Activated CD8-positive, alpha-beta memory T cell treated with anti-CD3 and anti-CD28 coated beads, Interleukin-2, amount 10 ng/mL, durations not matched to agents 7 days and 5 days (primary cell): ENCODE measurements at regions not wholly inside any gene's neighbourhood (a gene's known extent, or its start where the extent isn't known, plus 50 kb on each side); places are given as distances from the start of the nearest gene placed in this dataset.

Experiments
- ATAC-seq: fragments of 150-1000 bp; cut with Tn5 transposase; one replicate; pipeline ENCODE4 v1.10.0; 2021; ENCODE audit warnings: moderate library complexity
- CTCF ChIA-PET: fragments of 350-600 bp; sonication (Branson Sonifier 250); formaldehyde crosslinking; loops from one replicate; lab custom pipeline; 2021; ENCODE audit warnings: antibody characterized with exemption; lab: Charles Lee
- DNase-seq: peaks from one replicate; pipeline ENCODE4 v3.0.0-alpha.2; 2020
- H3K27ac Mint-ChIP-seq: one replicate; pipeline ENCODE4 v1.8.0; 2021; ENCODE audit warnings: mild to moderate bottlenecking, mixed read lengths
- H3K27me3 Mint-ChIP-seq: one replicate; pipeline ENCODE4 v1.8.0; 2021; ENCODE audit warnings: mixed read lengths
- H3K36me3 Mint-ChIP-seq: one replicate; pipeline ENCODE4 v1.8.0; 2021; ENCODE audit warnings: mild to moderate bottlenecking, mixed read lengths
- H3K4me1 Mint-ChIP-seq: one replicate; pipeline ENCODE4 v1.8.0; 2021; ENCODE audit warnings: mixed read lengths
- H3K4me3 Mint-ChIP-seq: one replicate; pipeline ENCODE4 v1.8.0; 2021; ENCODE audit warnings: mild to moderate bottlenecking, moderate library complexity, mixed read lengths
- H3K9me3 Mint-ChIP-seq: one replicate; pipeline ENCODE4 v1.8.0; 2022; ENCODE audit warnings: low read depth, mixed read lengths

- H3K36me3 Mint-ChIP-seq, result no peaks in the 10 kb centered on the region
- H3K9me3 Mint-ChIP-seq, result no peaks in the 10 kb centered on the region
- H3K4me1 Mint-ChIP-seq, result no peaks in the 10 kb centered on the region
- DNase-seq (no peak), ATAC-seq (no peak)
- H3K4me3 Mint-ChIP-seq, result no peak overlapping the region
- H3K27me3 Mint-ChIP-seq, result no peaks in the 10 kb centered on the region
- H3K27ac Mint-ChIP-seq, result no peak overlapping the region
- CTCF ChIA-PET, result no interaction called here
These were observed 230.0 kb upstream of the EGLN3 start for GRCh38 chr14:34180869-34181268.

GRCh38 chr14:34180434-34180833, 229.6 kb upstream of the EGLN3 start:
- Mint-ChIP-seq H3K36me3 (no peaks in the 10 kb centered on the region), H3K4me3 (no peak overlapping the region), H3K27ac (no peak overlapping the region), H3K27me3 (no peaks in the 10 kb centered on the region), H3K9me3 (no peaks in the 10 kb centered on the region), H3K4me1 (no peaks in the 10 kb centered on the region)
- CTCF ChIA-PET, result no interaction called here
- DNase-seq (no peak), ATAC-seq (no peak)

DNA sequence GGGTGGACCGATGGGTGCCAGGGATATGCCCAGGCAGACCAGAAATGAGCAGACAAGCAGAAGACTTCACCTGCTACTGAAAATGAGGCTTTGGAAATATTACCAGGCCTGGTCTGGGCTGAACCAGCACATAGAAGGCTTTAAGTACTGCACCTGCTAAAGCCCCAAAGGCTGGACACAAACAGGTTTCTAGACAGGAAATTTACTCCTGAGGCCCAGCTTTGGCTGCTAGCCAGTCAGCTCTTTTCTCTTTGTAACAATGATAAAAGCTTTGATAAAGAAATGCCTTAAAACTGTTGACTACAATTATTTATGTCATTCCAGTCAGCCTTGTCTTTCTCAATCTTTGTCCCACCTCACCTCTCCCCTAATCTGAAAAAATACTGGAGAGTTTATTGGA, 228.9 kb upstream of the EGLN3 start:
- H3K27me3 Mint-ChIP-seq, result no peaks in the 10 kb centered on the region
- no peak overlapping the region for H3K4me3 Mint-ChIP-seq
- H3K27ac Mint-ChIP-seq, result no peak overlapping the region
- DNase-seq (no peak), ATAC-seq (no peak)
- CTCF ChIA-PET, result no interaction called here
- no peaks in the 10 kb centered on the region for H3K4me1 Mint-ChIP-seq
- no peaks in the 10 kb centered on the region for H3K36me3 Mint-ChIP-seq
- H3K9me3 Mint-ChIP-seq, result no peaks in the 10 kb centered on the region

- H3K27ac Mint-ChIP-seq, result no peak overlapping the region
- CTCF ChIA-PET, result no interaction called here
- H3K36me3 Mint-ChIP-seq, result no peaks in the 10 kb centered on the region
- DNase-seq (no peak), ATAC-seq (no peak)
- H3K4me3 Mint-ChIP-seq, result no peak overlapping the region
- no peaks in the 10 kb centered on the region for H3K27me3 Mint-ChIP-seq
- H3K9me3 Mint-ChIP-seq, result no peaks in the 10 kb centered on the region
- H3K4me1 Mint-ChIP-seq, result no peaks in the 10 kb centered on the region
These were observed 226.6 kb upstream of the EGLN3 start for GRCh38 chr14:34177466-34177865.

DNA sequence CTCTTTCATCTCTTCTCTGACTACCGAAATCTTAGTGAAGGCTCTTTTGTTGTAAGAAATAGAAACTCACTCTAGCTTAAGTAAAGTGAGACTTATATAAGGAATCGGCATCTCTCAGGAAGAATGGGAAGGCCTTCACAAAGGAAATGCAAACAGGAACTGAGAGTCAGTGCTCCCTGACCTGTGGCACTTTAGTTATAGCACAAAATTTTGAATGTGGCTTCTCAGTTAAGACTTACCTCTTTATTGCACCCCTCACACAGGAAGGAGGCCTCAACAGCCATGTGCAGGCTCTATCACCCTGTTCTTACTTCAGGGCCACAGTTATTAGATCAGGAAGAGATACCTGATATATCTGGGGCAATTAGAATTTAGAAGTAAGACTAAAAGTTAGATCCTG, 224.7 kb upstream of the EGLN3 start:
- no peaks in the 10 kb centered on the region for H3K36me3 Mint-ChIP-seq
- no peaks in the 10 kb centered on the region for H3K4me1 Mint-ChIP-seq
- no peak for DNase-seq
- no peak for ATAC-seq
- no peaks in the 10 kb centered on the region for H3K27me3 Mint-ChIP-seq
- CTCF ChIA-PET, result no interaction called here
- H3K4me3 Mint-ChIP-seq, result no peak overlapping the region
- no peak overlapping the region for H3K27ac Mint-ChIP-seq
- H3K9me3 Mint-ChIP-seq, result no peaks in the 10 kb centered on the region

DNA sequence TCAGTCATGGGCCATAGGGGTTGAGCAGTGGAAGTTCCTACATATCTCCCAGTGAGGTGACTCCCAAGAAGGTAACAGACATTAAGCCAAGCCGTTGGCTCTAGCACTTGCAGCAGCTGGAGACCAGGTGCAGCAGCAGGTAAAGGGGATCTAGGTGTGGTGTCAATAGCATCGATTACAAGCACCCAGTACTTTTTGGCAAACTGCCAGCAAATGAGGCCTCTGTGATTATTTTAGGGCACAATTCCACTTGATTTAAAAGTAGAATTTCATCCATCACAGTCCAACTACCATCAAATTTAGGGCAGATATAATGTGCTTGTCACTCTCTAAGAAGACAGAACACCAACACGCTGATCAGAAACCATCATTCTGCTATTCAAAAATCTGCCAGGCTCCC, 224.1 kb upstream of the EGLN3 start:
- no peak for ATAC-seq

GRCh38 chr14:34173916-34174315, 223.0 kb upstream of the EGLN3 start:
- Mint-ChIP-seq H3K4me1 (no peaks in the 10 kb centered on the region), H3K27me3 (no peaks in the 10 kb centered on the region), H3K27ac (no peak overlapping the region), H3K9me3 (no peaks in the 10 kb centered on the region), H3K36me3 (no peaks in the 10 kb centered on the region), H3K4me3 (no peak overlapping the region)
- ATAC-seq (no peak), DNase-seq (no peak)
- CTCF ChIA-PET, result interaction anchor here (1.3 kb wide), 1 partner anchor 381 kb away, joined by 3 read pairs; no protein-coding TSS in a partner anchor

More for the DNA sequence above, 224.1 kb upstream of the EGLN3 start:
- no peaks in the 10 kb centered on the region for H3K9me3 Mint-ChIP-seq
- CTCF ChIA-PET, result no interaction called here
- H3K4me1 Mint-ChIP-seq, result no peaks in the 10 kb centered on the region
- no peak overlapping the region for H3K27ac Mint-ChIP-seq
- no peaks in the 10 kb centered on the region for H3K27me3 Mint-ChIP-seq
- H3K36me3 Mint-ChIP-seq, result no peaks in the 10 kb centered on the region
- DNase-seq, result no peak
- H3K4me3 Mint-ChIP-seq, result no peak overlapping the region

DNA sequence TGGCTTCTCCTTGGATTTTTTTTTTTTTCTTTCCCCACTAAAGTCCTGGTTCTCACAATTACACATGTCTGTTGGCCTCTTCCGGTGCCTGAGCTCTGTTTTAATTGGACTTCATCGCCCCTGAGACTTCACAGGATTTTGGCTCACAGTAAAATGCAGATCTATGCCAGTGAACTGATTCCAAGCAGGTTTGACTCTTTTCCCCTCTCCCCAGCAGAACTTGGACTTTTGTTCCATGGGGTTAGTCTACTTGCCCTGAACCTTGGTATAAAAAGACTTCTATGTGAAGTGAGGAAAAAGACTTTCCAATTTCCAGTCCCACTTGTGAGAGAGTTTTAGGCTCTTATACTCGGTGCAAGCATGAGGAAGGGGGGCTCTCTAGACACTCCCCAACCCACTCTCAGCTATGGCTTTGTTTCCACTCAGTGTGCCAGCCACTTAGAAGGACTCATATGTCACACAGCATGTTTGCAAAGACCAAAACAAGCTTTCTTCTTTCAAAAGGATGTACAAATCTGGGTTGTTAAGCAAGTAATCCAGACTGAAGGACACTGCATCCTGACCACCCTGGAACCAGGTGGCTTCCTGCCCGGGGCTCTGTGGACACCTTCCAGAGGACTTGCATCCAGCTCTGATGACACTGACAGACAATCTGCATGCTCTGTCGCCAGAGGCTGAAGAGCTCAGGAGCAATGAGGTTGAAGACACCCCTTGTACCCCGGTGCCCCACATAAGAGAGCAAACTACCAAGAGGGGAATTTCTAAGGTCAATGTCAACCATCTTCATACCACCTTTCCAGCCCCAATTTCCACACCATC, 221.9 kb upstream of the EGLN3 start:
- Mint-ChIP-seq H3K9me3 (no peaks in the 10 kb centered on the region), H3K27ac (no peak overlapping the region), H3K4me1 (no peaks in the 10 kb centered on the region), H3K27me3 (no peaks in the 10 kb centered on the region), H3K4me3 (no peak overlapping the region), H3K36me3 (no peaks in the 10 kb centered on the region)
- ATAC-seq (no peak), DNase-seq (no peak)
- CTCF ChIA-PET, result interaction anchor here (1.3 kb wide), 1 partner anchor 380 kb away, joined by 3 read pairs; no protein-coding TSS in a partner anchor

DNA sequence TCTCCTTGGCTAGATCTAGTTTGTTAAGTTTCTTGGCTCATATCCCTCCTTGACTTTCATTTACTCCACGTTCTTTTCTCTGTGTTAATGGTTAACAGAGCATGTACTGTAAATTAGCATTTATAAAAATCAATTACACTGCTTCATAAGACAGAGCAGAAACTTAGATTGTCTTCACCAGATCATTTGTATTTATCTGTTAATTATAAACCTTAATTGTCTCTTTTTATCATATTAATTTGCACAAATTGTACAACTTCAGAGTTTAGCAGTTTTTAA, 221.2 kb upstream of the EGLN3 start:
- peaks cover 2% of the 10 kb centered on the region for H3K27me3 Mint-ChIP-seq
- CTCF ChIA-PET, result no interaction called here
- no peak overlapping the region for H3K4me3 Mint-ChIP-seq
- ATAC-seq (no peak), DNase-seq (no peak)
- no peaks in the 10 kb centered on the region for H3K36me3 Mint-ChIP-seq
- no peaks in the 10 kb centered on the region for H3K9me3 Mint-ChIP-seq
- no peaks in the 10 kb centered on the region for H3K4me1 Mint-ChIP-seq
- no peak overlapping the region for H3K27ac Mint-ChIP-seq

DNA sequence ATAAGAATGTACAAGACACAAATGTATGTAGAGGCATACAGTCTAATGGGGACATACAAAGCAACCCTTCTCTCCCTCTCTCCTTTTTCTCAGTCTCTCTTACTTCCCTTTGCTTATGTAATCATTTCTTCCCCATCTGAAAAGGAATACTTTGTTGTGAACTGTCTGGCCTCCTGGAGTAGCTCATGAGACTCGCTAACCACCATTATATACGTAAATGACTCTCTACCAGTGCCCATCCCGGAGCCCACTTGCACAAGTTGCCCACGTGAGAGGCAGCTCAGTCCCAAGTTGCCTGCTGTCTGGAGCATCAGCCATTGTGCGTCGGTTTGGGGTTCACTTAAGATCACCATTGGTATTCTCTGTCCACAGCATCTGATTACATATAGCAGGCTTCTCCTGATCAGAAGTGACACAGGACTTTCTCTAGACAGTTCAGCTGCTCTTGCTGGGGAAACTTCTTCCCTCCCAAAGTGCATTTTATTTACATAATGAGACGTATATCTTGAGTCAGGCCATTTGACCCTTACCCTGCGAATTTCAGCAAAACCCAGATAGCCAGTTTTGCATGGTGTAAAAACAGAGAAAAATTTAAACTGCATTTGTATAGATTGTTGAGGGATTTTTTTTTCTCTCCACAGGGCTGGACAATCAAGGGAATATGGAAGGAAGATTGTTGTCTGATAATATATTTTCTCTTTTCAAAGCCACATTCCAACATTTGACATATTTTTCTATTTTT, 220.7 kb upstream of the EGLN3 start:
- Mint-ChIP-seq H3K27me3 (peaks cover 2% of the 10 kb centered on the region), H3K27ac (no peak overlapping the region), H3K9me3 (no peaks in the 10 kb centered on the region), H3K4me1 (no peaks in the 10 kb centered on the region), H3K4me3 (no peak overlapping the region), H3K36me3 (no peaks in the 10 kb centered on the region)
- no peak for DNase-seq
- CTCF ChIA-PET, result no interaction called here
- no peak for ATAC-seq

- no peaks in the 10 kb centered on the region for H3K36me3 Mint-ChIP-seq
- H3K27ac Mint-ChIP-seq, result no peak overlapping the region
- H3K4me3 Mint-ChIP-seq, result no peak overlapping the region
- no peaks in the 10 kb centered on the region for H3K9me3 Mint-ChIP-seq
- DNase-seq (no peak), ATAC-seq (no peak)
- H3K4me1 Mint-ChIP-seq, result peaks cover 2% of the 10 kb centered on the region
- peaks cover 2% of the 10 kb centered on the region for H3K27me3 Mint-ChIP-seq
- CTCF ChIA-PET, result no interaction called here
These were observed 220.0 kb upstream of the EGLN3 start for GRCh38 chr14:34170882-34171281.

DNA sequence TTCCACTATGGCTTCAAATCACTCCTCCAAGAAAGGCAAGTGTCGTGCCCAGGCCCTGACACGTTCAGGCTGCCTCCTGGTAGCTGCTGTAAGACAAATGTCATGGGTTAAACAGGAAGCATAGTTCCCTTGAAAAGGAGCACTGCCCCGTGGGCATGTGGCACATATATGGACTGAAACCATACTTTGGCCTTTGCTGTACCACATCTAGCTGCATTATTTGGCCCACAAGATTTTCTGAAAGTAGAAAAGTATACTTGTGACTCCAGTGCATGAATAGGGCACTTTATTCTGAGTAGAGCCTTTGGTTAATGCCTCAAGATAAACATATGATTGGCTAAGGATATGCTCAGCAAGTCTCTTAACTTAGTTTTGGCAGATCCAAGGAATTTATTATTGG, 218.7 kb upstream of the EGLN3 start:
- no peak overlapping the region for H3K27ac Mint-ChIP-seq
- CTCF ChIA-PET, result no interaction called here
- H3K36me3 Mint-ChIP-seq, result no peaks in the 10 kb centered on the region
- no peaks in the 10 kb centered on the region for H3K9me3 Mint-ChIP-seq
- H3K4me3 Mint-ChIP-seq, result no peak overlapping the region
- peaks cover 2% of the 10 kb centered on the region for H3K27me3 Mint-ChIP-seq
- ATAC-seq (no peak), DNase-seq (no peak)
- H3K4me1 Mint-ChIP-seq, result peaks cover 4% of the 10 kb centered on the region

DNA sequence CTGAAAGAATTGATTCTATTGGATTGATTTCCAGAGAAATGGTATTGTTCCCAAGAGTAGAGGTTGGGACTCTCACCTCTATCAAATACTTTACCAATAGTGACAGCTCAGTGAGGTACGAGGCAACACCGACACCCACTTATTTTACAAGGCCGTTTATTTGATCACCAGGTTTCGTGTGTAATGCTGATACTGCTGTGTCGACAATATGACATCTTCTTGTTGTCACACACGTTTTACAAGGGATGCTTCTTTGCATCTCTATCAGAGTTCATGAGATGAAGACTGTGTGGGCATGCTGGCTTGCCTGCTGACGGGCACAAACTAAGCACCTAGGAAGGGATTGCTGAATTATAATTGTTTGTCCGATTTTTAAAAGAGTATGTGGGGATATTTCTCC, 217.8 kb upstream of the EGLN3 start:
- Mint-ChIP-seq H3K27ac (no peak overlapping the region), H3K27me3 (peaks cover 2% of the 10 kb centered on the region), H3K4me1 (peaks cover 4% of the 10 kb centered on the region), H3K4me3 (no peak overlapping the region), H3K9me3 (no peaks in the 10 kb centered on the region), H3K36me3 (no peaks in the 10 kb centered on the region)
- CTCF ChIA-PET, result no interaction called here
- no peak for ATAC-seq
- DNase-seq, result no peak

DNA sequence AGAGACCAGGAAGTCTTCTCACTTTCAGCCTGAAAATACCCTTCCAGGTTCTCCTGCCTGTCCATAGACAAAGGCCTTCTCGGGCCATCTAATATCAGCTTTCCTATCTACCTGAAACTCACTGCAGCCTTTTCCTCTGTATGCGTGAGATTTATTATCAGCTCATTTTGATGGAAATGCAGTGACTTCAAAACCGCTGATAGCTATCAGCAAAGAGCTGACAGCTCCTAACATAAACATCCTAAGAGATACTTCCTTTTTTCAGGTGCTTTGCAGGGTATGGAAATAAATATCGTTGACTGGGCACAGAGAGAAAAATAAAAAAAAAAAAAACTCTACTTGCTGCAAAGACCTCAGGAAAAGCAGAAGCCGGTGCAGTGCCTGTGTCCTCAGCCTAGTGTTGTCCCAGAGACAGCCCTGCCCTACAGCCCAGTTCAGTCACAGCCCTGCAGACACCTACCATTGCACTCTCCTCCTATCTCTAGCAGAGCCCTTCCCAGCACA, 215.0 kb upstream of the EGLN3 start:
- CTCF ChIA-PET, result no interaction called here
- Mint-ChIP-seq H3K27me3 (peaks cover 2% of the 10 kb centered on the region), H3K4me3 (no peak overlapping the region), H3K9me3 (no peaks in the 10 kb centered on the region), H3K36me3 (no peaks in the 10 kb centered on the region), H3K27ac (no peak overlapping the region), H3K4me1 (peaks cover 4% of the 10 kb centered on the region)
- no peak for ATAC-seq
- DNase-seq, result no peak
